NCI-H187 treated with DMSO at 0.1 percent for 48 hours (cell line): ENCODE measurements at regions not wholly inside any gene's neighbourhood (a gene's known extent, or its start where the extent isn't known, plus 50 kb on each side); places are given as distances from the start of the nearest gene placed in this dataset.
A peak's percentile ranks its signal among the peaks of the same experiment; 100 is the strongest.
"Not testable (repeated sequence)": the region's sequence is repeated elsewhere in the genome, so short reads cannot be mapped to it uniquely, and the experiment has no call there.

Source experiments
- DNase-seq: peaks from one replicate; lab custom pipeline; 2025; lab: John Stamatoyannopoulos, UW

GRCh38 chr2:19201911-19202462 lies 156.4 kb downstream of the OSR1 start:
- DNase-seq, result no peak

GRCh38 chr2:19198381-19198780 lies 160.0 kb downstream of the OSR1 start:
- DNase-seq, result no peak

GRCh38 chr2:19195661-19196060 lies 162.8 kb downstream of the OSR1 start:
- no peak for DNase-seq

- no peak for DNase-seq
Measured at GRCh38 chr2:19189391-19189790, 169.0 kb downstream of the OSR1 start.

GRCh38 chr2:19187323-19188020 lies 171.0 kb downstream of the OSR1 start:
- DNase-seq, result no peak

- no peak for DNase-seq
Measured at GRCh38 chr2:19185086-19185485, 173.3 kb downstream of the OSR1 start.

GRCh38 chr2:19178175-19178574 lies 180.2 kb downstream of the OSR1 start:
- no peak for DNase-seq

- no peak for DNase-seq
Measured at GRCh38 chr2:19176977-19177376, 181.4 kb downstream of the OSR1 start.

- DNase-seq, result no peak
Measured at GRCh38 chr2:19176172-19176852, 182.1 kb downstream of the OSR1 start.

- no peak for DNase-seq
Measured at GRCh38 chr2:19174176-19174575, 184.2 kb downstream of the OSR1 start.

GRCh38 chr2:19171409-19171808 lies 187.0 kb downstream of the OSR1 start:
- no peak for DNase-seq

GRCh38 chr2:19169134-19169768 lies 189.2 kb downstream of the OSR1 start:
- no peak for DNase-seq

- DNase-seq, result not testable (repeated sequence)
Measured at GRCh38 chr2:19164099-19164498, 194.3 kb downstream of the OSR1 start.

GRCh38 chr2:19158896-19159295 lies 199.5 kb downstream of the OSR1 start:
- DNase-seq, result no peak

GRCh38 chr2:19158211-19158610 lies 200.2 kb downstream of the OSR1 start:
- DNase-seq, result no peak

- DNase-seq, result no peak
Measured at GRCh38 chr2:19156646-19157045, 201.8 kb downstream of the OSR1 start.

- DNase-seq, result no peak
Measured at GRCh38 chr2:19150726-19151125, 207.7 kb downstream of the OSR1 start.

- DNase-seq, result no peak
Measured at GRCh38 chr2:19146867-19147266, 211.6 kb downstream of the OSR1 start.

- DNase-seq, result no peak
Measured at GRCh38 chr2:19141234-19142004, 217.0 kb downstream of the OSR1 start.

GRCh38 chr2:19140463-19141208 lies 217.8 kb downstream of the OSR1 start:
- DNase-seq, result peak; percentile 13

- no peak for DNase-seq
Measured at GRCh38 chr2:19139386-19139785, 219.0 kb downstream of the OSR1 start.
